AG08396 (cell line): ENCODE measurements at regions not wholly inside any gene's neighbourhood (a gene's known extent, or its start where the extent isn't known, plus 50 kb on each side); places are given as distances from the start of the nearest gene placed in this dataset.
A peak's percentile ranks its signal among the peaks of the same experiment; 100 is the strongest.

Experiments used
- DNase-seq: peaks from one replicate; pipeline ENCODE4 v3.0.0; 2012; ENCODE audit warnings: low spot score, mixed read lengths

- no peak for DNase-seq
These were observed 104.0 kb downstream of the CYRIA start for GRCh38 chr2:16561676-16562075.

DNA sequence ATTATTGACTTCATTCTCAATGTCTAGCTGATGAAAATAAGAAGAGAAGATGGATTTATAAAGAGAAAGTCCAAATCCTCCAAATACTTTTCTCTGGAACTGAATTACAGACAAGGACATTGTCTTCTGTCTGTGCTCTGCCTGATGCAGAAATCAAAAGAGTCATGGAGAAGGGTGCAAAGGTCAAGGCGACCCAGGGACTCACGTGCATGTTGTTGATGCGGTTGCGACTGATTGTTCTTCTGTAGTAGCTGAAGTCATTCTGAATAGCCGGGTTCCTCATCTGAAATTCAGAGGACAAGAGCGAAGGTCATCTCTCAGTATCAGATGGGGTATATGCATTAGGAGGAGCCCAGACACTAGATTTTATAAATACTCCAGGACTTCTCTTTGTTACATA is 104.4 kb downstream of the CYRIA start:
- DNase-seq, result no peak

GRCh38 chr2:16559278-16560067 is 106.2 kb downstream of the CYRIA start:
- no peak for DNase-seq

GRCh38 chr2:16554060-16554583 is 111.5 kb downstream of the CYRIA start:
- peak; percentile 4 for DNase-seq

DNA sequence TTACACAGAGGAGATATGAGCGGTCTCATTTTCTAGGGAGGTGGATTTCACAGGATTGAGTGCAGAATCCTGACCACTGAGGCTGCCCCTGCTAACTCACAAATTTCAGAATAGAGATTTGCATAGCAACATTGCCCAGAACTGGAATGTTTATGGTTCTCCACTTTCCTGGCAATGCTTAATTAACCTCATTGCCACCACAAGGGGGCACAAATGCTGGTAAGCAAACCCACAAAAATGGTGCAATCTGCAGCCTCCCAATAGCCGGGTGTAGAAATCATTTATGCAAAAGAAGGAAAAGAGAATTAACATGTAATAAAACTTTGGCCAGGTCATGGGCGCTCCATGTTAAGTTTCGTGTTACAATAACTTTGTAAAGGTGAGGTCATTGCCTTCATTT is 112.4 kb downstream of the CYRIA start:
- peak; percentile 12 for DNase-seq

- DNase-seq, result no peak
These were observed 113.4 kb downstream of the CYRIA start for GRCh38 chr2:16552202-16552601.

- DNase-seq, result no peak
These were observed 117.6 kb downstream of the CYRIA start for GRCh38 chr2:16548036-16548435.

- no peak for DNase-seq
These were observed 119.4 kb downstream of the CYRIA start for GRCh38 chr2:16546128-16546754.

GRCh38 chr2:16538707-16539106 is 126.9 kb downstream of the CYRIA start:
- DNase-seq, result no peak

DNA sequence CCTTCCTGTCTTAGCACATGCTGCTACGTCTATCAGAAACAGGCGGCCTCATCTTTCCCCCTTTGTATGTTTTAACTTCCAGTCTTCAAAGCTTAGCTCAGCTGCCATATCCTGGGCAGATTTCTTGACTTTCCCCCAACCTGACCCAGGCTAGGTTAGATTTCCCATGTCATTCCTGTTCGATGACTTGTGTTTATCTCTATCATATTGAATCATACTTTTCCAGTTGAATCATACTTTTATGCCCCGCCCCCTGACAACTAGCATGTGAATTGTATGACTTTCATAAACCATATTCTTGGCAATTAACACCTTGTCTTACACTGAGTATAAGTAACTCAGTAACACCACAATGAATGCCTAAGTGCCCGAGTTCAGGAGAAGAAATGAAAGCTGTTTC is 128.3 kb downstream of the CYRIA start:
- no peak for DNase-seq

GRCh38 chr2:16526193-16526592 is 139.4 kb downstream of the CYRIA start:
- DNase-seq, result no peak

DNA sequence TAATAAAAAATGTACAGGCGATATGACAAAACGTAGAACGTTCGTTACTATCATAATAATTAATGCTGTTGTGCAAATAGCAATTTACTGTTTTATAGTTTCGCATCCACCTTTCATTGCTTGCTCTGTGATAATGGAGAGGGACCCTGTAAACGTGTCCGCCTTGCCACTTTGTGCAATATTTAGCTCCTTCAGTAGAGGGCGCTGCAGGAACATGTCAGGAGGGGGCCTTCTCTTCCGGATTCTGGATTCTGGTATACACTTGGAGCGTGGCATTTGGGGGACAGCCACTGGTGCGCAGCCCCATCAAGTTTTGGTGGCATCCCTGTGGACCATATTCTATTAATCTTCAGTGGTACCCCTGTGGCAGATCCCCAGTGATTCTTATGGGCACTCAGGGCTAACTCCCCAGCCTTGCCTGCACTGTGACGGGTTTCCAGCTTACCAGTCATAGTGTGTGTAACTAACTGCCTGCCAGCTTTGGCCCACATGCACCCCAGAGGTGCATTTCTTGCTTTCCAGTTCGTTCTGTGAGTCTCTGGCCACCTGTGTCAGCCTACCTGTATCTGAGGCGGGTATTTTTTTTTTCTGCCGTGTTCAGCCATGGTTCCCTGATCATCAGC is 140.3 kb downstream of the CYRIA start:
- DNase-seq, result no peak

- DNase-seq, result no peak
These were observed 141.9 kb downstream of the CYRIA start for GRCh38 chr2:16523711-16524110.

GRCh38 chr2:16522031-16522831 is 143.4 kb downstream of the CYRIA start:
- no peak for DNase-seq

- DNase-seq, result no peak
These were observed 144.7 kb downstream of the CYRIA start for GRCh38 chr2:16520891-16521290.

GRCh38 chr2:16515696-16516095 is 149.9 kb downstream of the CYRIA start:
- DNase-seq, result no peak

GRCh38 chr2:16513626-16514025 is 152.0 kb downstream of the CYRIA start:
- no peak for DNase-seq

DNA sequence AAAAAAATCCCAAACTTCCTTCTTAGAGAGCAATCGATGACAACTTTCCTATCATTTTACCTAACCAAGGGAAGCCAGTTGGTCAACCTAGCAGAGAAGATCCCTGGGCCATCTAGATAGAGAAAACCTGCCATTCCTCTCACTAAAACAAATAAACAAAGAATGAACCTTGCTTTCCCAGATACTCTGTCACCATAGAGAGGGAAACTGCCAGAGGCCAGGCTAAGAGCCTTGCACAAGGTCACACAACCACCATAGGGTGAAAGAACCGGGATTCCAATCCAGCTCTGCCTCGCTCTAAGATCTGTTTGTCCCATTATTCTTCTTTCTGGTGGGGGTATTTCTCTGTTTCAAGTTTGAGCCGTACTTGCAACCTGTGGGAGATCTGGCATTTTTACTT is 154.6 kb downstream of the CYRIA start:
- no peak for DNase-seq

DNA sequence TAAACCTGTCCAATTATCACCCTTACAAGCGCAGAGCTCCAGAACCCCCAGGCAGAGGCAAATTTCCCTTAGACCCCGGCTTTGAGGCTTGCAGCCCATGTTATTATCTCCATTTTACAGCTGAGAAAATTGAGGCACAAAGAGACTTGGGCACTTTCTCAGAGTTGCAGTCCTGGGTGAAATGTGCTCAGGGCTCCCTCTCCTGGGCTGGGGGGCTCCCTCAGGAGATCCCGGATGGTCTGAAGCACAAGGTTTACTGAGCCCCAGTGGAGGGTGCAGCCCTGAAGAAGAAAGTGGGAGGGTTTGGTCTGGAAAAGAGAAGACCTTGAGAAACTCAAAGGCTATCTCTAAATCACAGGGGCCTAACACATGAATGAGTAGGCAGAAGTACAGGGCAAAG is 156.6 kb downstream of the CYRIA start:
- DNase-seq, result no peak

DNA sequence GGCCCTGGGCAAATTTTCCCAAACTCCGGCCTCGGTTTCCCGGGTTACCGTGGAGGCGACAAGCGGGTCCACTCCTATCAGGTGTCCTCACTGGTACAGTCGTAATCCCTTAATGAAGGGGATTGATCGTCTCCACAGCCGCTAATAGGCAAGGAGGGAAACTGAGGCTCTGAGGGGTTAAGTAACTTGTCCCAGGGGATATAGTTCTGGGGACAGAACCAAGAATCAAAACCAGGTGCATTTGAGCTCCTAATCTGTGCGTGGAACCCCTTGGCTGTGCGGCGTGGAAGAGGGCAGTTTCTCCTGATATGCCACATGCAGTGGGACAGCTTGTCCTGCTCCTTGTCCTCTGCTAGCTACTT is 157.2 kb downstream of the CYRIA start:
- DNase-seq, result no peak

DNA sequence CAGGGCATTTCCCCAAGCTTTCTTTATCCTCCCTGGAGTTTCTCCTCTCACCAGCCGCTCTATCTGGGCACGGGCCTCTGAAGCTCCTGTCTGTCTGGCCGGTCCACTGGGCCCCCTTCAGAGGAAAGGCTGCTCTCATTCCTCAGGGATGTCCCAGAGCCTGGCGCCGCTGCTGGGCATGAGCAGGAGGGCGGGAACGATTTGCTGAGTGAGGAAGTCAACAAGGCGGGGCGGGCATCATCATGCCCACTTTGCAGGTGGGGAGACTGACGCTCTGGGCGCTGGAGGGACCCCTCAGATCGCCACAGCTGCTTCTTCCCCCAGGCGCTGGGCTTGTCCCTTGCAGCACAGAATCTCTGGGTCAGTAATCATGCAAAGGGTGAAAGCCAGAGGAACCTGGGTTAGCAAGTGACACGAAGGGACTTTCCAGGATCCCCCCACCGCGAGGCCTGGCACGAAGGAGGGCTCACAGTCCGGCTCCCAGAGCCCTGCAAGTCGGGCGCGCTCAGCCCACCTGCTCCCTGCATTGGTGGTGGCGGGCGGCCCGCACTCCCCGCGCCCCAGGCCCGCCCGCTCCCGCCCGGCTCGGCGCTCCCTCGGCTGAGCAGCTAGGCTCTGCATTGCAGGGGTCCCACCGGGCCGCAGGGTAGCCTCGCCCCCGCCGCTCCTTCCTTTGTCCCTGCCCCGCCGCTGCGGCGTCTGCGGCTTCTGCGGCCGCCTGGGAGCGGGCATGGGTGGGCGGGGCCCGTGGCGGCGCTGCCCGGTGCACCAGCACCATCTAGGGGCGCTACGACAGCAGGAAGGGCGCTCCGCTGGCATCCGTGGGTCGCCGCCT is 157.8 kb downstream of the CYRIA start:
- DNase-seq, result peak; percentile 45
